Right lobe of liver (tissue), 4 donors: ENCODE measurements at regions not wholly inside any gene's neighbourhood (a gene's known extent, or its start where the extent isn't known, plus 50 kb on each side); places are given as distances from the start of the nearest gene placed in this dataset.

Experiments used
- CTCF ChIP-seq, 4 donors: fragments of 200-600 bp in 3 of 4; fragments of 450-650 bp in 1 of 4; IDR thresholded peaks; one replicate each; pipeline versions ENCODE4 v1.5.1 to v1.8.0; 2016 to 2022; ENCODE audit warnings: antibody characterized with exemption in 4 of 4, mild to moderate bottlenecking in 2 of 4
- POLR2A ChIP-seq: fragments of 450-650 bp; IDR thresholded peaks from one replicate; pipeline ENCODE4 v1.6.1; 2017; ENCODE audit warnings: antibody characterized with exemption, mild to moderate bottlenecking
- donor health status: DM: no; HTN: no; CAD: no.
- donor health status: DM: no; HTN: no; CAD: no.
- donor health status: DM: no; HTN: yes; CAD: no.

- TF ChIP-seq CTCF (IDR thresholded peaks at IDR 0.05), result no peak
- TF ChIP-seq POLR2A, result no peak
Measured at GRCh38 chr6:74408844-74409243, 712.8 kb downstream of the CD109 start.
